ENCODE measurements at regions not wholly inside any gene's neighbourhood (a gene's known extent, or its start where the extent isn't known, plus 50 kb on each side); places are given as distances from the start of the nearest gene placed in this dataset.

DNA sequence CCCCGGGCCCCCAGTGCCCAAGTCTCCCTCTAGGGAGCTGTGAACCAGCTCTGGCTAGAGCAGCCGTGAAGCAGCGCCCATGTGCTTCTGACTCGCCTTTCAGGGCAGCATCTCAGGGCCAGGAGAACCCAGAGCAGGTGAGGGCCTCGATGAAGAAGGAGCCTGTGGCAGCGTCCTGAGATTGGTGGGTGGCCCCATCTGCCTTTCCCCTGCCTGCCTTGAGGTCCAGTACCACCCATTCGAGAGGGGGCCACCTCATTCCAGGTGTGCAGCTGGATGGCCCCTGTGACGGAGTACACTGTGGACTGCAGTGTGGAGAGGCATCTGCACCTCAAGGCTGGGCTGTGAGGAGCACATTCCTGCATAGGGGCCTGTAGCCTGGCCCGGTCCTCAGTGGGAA is 167.3 kb upstream of the ZNF267 start:
- TF ChIP-seq, protein P1, sequence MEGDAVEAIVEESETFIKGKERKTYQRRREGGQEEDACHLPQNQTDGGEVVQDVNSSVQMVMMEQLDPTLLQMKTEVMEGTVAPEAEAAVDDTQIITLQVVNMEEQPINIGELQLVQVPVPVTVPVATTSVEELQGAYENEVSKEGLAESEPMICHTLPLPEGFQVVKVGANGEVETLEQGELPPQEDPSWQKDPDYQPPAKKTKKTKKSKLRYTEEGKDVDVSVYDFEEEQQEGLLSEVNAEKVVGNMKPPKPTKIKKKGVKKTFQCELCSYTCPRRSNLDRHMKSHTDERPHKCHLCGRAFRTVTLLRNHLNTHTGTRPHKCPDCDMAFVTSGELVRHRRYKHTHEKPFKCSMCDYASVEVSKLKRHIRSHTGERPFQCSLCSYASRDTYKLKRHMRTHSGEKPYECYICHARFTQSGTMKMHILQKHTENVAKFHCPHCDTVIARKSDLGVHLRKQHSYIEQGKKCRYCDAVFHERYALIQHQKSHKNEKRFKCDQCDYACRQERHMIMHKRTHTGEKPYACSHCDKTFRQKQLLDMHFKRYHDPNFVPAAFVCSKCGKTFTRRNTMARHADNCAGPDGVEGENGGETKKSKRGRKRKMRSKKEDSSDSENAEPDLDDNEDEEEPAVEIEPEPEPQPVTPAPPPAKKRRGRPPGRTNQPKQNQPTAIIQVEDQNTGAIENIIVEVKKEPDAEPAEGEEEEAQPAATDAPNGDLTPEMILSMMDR (IDR thresholded peaks at IDR 0.05): no peak
- TF ChIP-seq POLR2A (IDR thresholded peaks at IDR 0.05): no peak

Measured in thyroid gland (tissue), 4 donors.